IMR-90 (cell line): ENCODE measurements at regions not wholly inside any gene's neighbourhood (a gene's known extent, or its start where the extent isn't known, plus 50 kb on each side); places are given as distances from the start of the nearest gene placed in this dataset.

ENCODE experiments used
- BHLHE40 ChIP-seq: fragments of 150-350 bp; IDR thresholded peaks from 2 replicates; pipeline ENCODE4 v1.6.1; 2016; ENCODE audit warnings: mild to moderate bottlenecking, low read depth, low read length
- POLR2A ChIP-seq: IDR thresholded peaks from 2 replicates; pipeline ENCODE4 v1.6.1; 2012; ENCODE audit warnings: mild to moderate bottlenecking, low read depth, low read length
- RAD21 ChIP-seq: IDR thresholded peaks from 2 replicates; pipeline ENCODE4 v1.6.1; 2012; ENCODE audit warnings: low read length, improper control_type of control experiment
- TF ChIP-seq, protein P1 (sequence below): conservative IDR thresholded peaks from 2 replicates; pipeline ENCODE4 v1.5.1; 2012; ENCODE audit warnings: mild to moderate bottlenecking, low read depth, low read length, improper control_type of control experiment

DNA sequence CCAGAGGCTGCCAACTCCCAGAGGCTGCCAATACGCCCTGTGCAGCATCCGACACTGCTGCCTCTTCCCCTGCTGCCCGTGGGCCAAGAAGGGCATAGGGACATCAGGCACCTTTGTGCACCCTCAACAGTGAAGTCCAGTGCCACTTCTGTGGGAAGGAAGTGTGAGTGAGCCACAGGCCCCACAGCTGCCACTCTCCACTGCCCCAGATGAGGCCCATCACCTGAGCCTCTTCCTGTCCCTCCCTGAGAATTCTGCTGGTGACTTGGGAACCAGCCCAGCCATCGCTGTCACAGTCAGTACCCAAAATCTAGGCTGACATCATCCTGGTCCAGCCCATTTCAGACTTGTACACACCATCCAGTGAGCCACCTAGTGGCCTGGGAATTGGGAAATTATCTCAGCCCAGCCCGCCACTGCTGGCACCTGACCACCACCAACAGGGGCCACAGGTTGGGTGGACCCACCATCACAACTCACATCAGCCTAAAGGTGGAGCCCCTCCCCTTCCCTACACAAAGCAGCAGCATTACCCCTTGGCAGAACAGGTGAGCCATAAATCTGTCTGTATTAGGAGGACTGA, 733.9 kb upstream of the KLHL1 start:
- TF ChIP-seq, protein P1, sequence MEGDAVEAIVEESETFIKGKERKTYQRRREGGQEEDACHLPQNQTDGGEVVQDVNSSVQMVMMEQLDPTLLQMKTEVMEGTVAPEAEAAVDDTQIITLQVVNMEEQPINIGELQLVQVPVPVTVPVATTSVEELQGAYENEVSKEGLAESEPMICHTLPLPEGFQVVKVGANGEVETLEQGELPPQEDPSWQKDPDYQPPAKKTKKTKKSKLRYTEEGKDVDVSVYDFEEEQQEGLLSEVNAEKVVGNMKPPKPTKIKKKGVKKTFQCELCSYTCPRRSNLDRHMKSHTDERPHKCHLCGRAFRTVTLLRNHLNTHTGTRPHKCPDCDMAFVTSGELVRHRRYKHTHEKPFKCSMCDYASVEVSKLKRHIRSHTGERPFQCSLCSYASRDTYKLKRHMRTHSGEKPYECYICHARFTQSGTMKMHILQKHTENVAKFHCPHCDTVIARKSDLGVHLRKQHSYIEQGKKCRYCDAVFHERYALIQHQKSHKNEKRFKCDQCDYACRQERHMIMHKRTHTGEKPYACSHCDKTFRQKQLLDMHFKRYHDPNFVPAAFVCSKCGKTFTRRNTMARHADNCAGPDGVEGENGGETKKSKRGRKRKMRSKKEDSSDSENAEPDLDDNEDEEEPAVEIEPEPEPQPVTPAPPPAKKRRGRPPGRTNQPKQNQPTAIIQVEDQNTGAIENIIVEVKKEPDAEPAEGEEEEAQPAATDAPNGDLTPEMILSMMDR = no peak
- no peak for TF ChIP-seq POLR2A
- no peak for TF ChIP-seq BHLHE40
- no peak for TF ChIP-seq RAD21
